HG02973 (cell line): ENCODE measurements at regions not wholly inside any gene's neighbourhood (a gene's known extent, or its start where the extent isn't known, plus 50 kb on each side); places are given as distances from the start of the nearest gene placed in this dataset.

Source experiments
- ATAC-seq: cut with Tn5 transposase; IDR thresholded peaks from one replicate; pipeline ENCODE4 v1.9.1; 2021; ENCODE audit warnings: moderate library complexity; ENCODE audit not compliant: unreplicated experiment

DNA sequence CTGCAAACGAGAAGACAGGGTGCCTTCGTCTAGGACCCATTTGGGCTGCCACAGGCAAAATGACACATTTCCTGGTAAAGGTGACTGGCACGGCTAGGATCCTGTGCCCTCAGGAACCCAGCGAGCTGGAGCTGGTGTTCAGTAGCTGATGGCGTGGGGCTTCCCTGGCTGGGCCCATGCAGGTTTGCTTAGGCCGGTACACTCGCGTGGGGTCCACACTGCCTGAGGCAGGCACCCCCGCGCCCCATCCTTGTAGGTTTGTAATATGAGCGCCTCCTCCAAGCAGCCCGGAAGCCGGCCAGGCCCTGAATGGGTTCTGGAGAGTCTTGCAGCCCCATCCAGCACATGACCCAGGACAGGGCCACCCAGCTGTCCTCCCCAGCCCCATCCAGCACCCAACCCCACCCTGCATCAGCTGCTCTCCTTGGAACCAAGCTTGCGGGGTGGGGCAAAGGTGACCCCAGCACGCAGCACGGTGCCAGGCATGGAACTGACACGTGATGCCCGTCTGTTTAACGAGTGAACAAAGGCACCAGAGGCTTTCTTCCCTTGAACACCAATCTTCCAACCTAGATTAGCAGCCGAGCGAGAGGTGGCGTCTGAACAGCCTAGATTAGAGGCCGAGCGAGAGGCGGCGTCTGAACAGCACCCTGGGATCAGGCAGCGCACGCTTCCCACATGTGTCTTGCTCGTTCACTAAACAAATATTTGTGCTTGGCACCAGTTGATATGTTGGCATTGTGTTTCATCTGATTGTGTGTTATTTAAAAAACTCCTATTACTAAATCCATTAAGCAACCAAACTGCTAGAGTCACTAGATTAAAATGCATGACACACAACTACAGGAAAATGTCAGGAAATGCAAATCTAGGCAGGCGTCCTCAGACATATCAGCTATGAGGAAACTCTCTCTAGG is 112.1 kb downstream of the DLL1 start:
- ATAC-seq: no peak

- no peak for ATAC-seq
Measured at GRCh38 chr6:170177772-170178560, 112.9 kb downstream of the DLL1 start.

- no peak for ATAC-seq
Measured at GRCh38 chr6:170176898-170177771, 113.7 kb downstream of the DLL1 start.

DNA sequence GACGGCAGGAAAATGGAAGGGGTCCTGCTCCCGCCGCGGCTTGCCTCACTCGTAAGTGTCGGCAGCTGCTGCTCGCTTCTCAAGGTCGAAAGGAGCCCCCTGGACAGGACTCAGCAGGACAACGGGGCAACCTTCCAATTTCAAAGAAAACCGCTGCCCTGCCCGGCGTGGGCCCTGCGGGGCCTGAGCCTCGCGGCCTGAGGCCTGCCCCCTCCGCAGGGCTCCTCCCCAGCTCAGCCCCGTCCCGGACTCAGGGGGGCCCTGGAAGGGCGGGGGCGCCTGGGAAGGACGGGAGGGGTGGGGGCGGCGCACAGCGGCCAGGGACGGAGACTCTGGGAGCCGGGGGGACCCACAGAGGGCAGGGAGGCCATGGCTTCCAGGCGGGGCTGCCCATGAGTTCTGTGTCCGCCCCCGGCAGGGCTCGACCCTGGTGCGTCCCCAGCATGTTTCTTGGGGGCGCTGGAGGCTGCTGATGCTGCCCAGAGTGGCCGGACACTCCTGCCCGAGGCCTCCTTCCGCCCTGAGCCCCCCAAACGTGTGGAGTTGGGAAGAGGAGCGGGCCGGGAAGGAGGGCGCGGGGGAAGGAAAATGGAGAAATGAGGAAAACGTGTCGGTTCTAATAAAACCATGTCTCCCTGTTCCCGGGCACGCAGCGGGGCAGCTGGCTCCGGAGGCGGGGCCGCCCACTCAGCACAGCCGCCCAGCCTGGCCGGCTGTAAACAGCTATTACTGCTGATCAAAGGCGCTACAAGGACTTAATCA is 114.6 kb downstream of the DLL1 start:
- no peak for ATAC-seq

GRCh38 chr6:170175644-170176135 is 115.2 kb downstream of the DLL1 start:
- ATAC-seq: no peak

DNA sequence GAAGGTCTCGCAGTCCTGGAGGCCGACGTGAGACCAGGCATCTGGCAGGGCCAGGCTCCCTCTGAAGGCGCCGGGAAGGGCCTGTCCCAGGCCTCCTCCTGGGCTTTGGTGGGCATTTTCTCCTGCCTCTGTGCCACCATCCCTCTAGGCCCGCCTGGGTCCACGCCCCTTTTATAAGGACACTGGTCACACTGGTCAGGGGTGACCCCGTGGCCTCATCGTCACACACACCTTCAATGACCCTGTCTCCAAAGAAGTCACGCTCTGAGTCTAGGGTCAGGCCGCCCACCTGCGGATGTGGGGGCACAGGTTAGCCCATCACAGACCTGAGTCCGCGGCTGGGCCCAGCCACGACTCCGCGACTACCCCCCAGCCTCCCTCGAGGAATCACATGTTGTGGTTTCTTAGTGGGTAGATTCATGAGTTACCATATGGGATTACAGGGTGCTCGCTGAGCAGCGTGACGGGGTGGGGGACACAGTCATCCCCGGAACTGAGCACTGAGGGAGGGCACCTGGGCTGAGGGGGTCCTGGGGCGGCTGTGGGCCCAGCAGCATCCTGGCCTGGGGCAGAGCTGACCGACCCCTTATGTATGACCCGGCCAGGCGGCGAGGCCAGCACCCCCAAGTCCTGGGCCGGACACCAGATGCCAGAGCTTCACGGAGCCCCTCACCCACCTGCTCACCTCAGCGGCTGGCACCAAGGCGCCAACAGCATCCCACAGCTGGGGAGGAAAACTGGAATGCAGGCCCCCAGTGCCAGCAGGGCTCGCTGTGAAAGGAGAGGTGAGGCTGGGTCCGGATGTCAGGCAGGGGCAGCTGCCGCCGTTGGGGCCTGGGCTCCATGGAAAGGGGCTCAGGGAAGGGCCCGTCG is 115.9 kb downstream of the DLL1 start:
- ATAC-seq: no peak

DNA sequence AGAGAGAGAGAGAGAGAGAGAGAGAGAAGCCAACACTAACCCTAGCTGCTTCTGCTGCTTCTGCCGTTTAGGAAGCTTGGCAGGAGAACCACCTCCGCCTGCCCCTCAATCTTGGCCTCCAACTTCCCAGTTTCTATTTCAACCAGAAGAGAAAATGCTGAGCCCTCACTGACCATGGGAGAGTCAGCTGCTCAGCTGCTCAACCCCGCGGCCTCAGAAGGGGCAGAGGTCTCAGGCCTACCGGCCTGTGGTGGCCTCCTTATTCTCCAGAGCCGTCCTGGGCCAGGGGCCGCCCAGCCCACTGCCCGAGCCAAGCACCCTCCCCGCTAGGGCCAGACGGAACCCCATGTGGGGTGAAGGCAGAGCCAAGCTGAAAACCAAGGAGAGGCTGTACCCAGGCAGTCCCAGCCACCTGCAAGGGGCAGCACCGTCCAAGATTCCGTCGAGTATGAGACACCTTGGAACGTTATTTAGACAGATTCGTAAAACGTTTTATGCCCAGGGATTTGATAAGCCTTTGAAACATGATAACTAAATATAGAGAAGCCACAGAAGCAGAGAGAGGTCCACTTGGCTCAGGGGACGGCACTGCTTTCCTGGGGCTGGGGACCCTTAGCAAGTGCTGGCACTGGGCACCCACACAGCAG is 116.6 kb downstream of the DLL1 start:
- no peak for ATAC-seq

GRCh38 chr6:170173335-170173881 is 117.5 kb downstream of the DLL1 start:
- ATAC-seq: no peak

GRCh38 chr6:170172825-170173256 is 118.0 kb downstream of the DLL1 start:
- ATAC-seq: no peak

- no peak for ATAC-seq
Measured at GRCh38 chr6:170172392-170172791, 118.5 kb downstream of the DLL1 start.

DNA sequence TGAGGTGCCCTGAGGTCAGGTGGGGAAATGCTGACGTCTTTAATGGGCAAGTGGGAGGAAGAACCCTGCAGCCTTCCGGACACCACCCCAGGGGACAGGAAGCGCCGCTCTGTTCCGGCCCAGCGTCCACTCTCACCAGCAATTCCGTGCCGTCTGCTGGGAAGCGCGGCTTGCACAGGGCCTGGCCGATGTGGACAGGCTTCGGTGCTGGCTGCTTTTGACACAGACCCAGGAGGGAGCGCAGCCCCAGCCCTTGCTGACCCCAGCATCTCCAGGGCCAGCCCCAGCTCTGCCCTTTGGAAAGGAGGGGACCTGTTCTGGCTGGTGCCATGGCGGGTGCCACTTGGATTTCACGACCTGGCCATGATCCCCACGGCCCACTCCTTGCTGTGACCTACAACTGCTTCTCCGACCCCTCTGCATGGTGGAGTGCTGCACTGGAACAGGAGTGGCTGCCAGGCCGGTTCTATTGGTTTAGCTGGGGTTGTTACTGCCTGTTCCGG is 123.2 kb downstream of the DLL1 start:
- no peak for ATAC-seq

- no peak for ATAC-seq
Measured at GRCh38 chr6:170166511-170167122, 124.3 kb downstream of the DLL1 start.

- no peak for ATAC-seq
Measured at GRCh38 chr6:170165471-170166117, 125.3 kb downstream of the DLL1 start.

- ATAC-seq: no peak
Measured at GRCh38 chr6:170165085-170165470, 125.8 kb downstream of the DLL1 start.

- no peak for ATAC-seq
Measured at GRCh38 chr6:170164271-170164900, 126.5 kb downstream of the DLL1 start.

DNA sequence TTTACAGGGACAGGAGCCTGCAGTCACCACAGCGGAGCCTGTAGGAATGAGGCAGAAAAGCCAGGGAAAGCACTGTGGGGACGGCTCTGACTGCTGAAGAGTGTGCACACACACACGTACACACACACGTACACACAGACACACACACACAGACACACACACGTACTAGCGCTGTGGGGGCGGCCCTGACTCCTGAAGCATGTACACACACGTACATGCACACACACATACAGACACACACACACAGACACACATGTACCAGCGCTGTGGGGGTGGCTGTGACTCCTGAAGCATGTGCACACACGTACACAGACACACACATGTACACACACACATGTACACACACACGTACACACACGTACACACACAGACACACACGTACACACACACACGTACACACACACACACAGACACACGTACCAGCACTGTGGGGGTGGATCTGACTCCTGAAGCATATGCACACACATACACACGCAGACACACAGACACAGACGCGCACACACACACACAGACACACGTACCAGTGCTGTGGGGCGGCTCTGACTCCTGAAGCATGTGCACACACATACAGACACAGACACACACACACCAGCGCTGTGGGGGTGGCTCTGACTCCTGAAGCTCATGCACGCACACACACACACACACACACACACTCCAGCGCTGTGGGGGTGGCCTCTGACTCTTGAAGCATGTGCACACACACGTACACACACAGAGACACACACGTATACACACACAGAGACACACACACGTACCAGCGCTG is 127.3 kb downstream of the DLL1 start:
- ATAC-seq: no peak
